CD4-positive, CD25-positive, alpha-beta regulatory T cell (primary cell): ENCODE measurements at regions not wholly inside any gene's neighbourhood (a gene's known extent, or its start where the extent isn't known, plus 50 kb on each side); places are given as distances from the start of the nearest gene placed in this dataset.

Source experiments
- ATAC-seq, 2 donors: fragments of 150-1000 bp; cut with Tn5 transposase; one replicate each; pipeline ENCODE4 v1.10.0; 2021; ENCODE audit warnings: low read depth in 2 of 2, moderate number of reproducible peaks in 2 of 2, moderate library complexity in 1 of 2
- DNase-seq, 3 donors: peaks; one replicate each; pipeline versions ENCODE4 v3.0.0 to v3.0.0-alpha.2; 2012 to 2022; ENCODE audit warnings: mixed read lengths in 1 of 3
- H3K27ac ChIP-seq: one replicate; pipeline ENCODE4 v1.7.0; 2013; ENCODE audit warnings: mild to moderate bottlenecking, low read length; ENCODE audit not compliant: insufficient read depth, poor library complexity, severe bottlenecking
- H3K27me3 ChIP-seq: one replicate; pipeline ENCODE4 v1.7.0; 2013; ENCODE audit warnings: low read length; ENCODE audit not compliant: control insufficient read depth, insufficient read depth
- H3K36me3 ChIP-seq: one replicate; pipeline ENCODE4 v1.7.0; 2013; ENCODE audit warnings: mild to moderate bottlenecking, low read length, moderate library complexity; ENCODE audit not compliant: control insufficient read depth, insufficient read depth
- H3K4me1 ChIP-seq: 2 replicates; pipeline ENCODE4 v1.7.0; 2013; ENCODE audit warnings: mild to moderate bottlenecking, low read length; ENCODE audit not compliant: insufficient read depth, control insufficient read depth, poor library complexity, severe bottlenecking
- H3K4me3 ChIP-seq: one replicate; pipeline ENCODE4 v1.7.0; 2013; ENCODE audit warnings: low read depth, mild to moderate bottlenecking, low read length, moderate library complexity
- H3K9me3 ChIP-seq, 2 experiments: 1 replicate in 1 of 2; 2 replicates in 1 of 2; pipeline ENCODE4 v1.7.0; 2013; ENCODE audit warnings: low read length in 2 of 2, mild to moderate bottlenecking in 1 of 2, moderate library complexity in 1 of 2; ENCODE audit not compliant: control insufficient read depth in 2 of 2
- H3K27ac Mint-ChIP-seq, 3 donors: one replicate each; pipeline ENCODE4 v1.8.0; 2020 to 2022; ENCODE audit warnings: mild to moderate bottlenecking in 3 of 3, mixed read lengths in 3 of 3, moderate library complexity in 2 of 3
- H3K27me3 Mint-ChIP-seq: one replicate; pipeline ENCODE4 v1.8.0; 2022; ENCODE audit warnings: mild to moderate bottlenecking, mixed read lengths
- H3K36me3 Mint-ChIP-seq: one replicate; pipeline ENCODE4 v1.8.0; 2020; ENCODE audit warnings: mixed read lengths
- H3K4me1 Mint-ChIP-seq, 4 donors: one replicate each; pipeline ENCODE4 v1.8.0; 2020 to 2022; ENCODE audit warnings: mixed read lengths in 4 of 4, mild to moderate bottlenecking in 1 of 4
- H3K4me3 Mint-ChIP-seq, 4 donors: one replicate each; pipeline ENCODE4 v1.8.0; 2020 to 2022; ENCODE audit warnings: mild to moderate bottlenecking in 4 of 4, mixed read lengths in 4 of 4, moderate library complexity in 3 of 4
- H3K9me3 Mint-ChIP-seq, 7 donors: one replicate each; pipeline ENCODE4 v1.8.0; 2020 to 2022; ENCODE audit warnings: mixed read lengths in 7 of 7, mild to moderate bottlenecking in 3 of 7, moderate library complexity in 2 of 7

DNA sequence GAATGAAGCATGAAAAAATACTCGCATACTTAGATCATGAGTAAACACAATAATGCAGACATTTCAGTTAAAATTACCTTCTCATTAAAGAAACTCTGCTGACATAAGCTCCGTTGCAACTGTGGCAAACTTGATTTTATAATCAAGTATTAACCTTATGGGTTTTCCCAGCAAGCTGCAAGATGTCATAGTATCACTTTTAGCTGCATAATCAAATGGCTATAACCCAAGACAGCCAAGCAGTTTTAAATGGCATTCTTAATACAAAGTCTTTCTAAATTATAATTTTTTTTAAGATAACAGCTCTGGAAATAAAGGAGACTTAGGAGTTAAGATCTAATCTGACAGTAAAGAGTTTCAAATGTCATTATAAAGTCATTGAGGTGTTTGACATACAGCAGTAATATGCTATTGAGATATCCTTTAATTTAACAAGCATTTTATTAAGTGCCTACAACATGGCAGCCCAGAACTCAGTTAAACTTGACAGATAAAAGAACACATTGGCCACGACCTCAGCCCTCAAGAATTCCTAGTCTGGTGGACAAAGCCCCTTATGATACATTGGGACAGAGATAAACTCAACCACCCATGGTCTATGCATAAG lies 163.1 kb upstream of the FAT3 start:
- no peak overlapping the region for H3K4me3 Mint-ChIP-seq
- Histone ChIP-seq H3K36me3 (no peaks in the 10 kb centered on the region), H3K27ac (no peak overlapping the region), H3K4me3 (no peak overlapping the region), H3K4me1 (no peaks in the 10 kb centered on the region), H3K9me3 (peaks cover 0 to 2% of the 10 kb centered on the region in 2 experiments), H3K27me3 (no peaks in the 10 kb centered on the region)
- H3K9me3 Mint-ChIP-seq: peaks cover 0 to 14% (median 7%) of the 10 kb centered on the region in 7 donors
- ATAC-seq (no peak), DNase-seq (no peak)
- no peaks in the 10 kb centered on the region for H3K4me1 Mint-ChIP-seq
- H3K36me3 Mint-ChIP-seq: no peaks in the 10 kb centered on the region
- H3K27ac Mint-ChIP-seq: no peak overlapping the region
- no peaks in the 10 kb centered on the region for H3K27me3 Mint-ChIP-seq

DNA sequence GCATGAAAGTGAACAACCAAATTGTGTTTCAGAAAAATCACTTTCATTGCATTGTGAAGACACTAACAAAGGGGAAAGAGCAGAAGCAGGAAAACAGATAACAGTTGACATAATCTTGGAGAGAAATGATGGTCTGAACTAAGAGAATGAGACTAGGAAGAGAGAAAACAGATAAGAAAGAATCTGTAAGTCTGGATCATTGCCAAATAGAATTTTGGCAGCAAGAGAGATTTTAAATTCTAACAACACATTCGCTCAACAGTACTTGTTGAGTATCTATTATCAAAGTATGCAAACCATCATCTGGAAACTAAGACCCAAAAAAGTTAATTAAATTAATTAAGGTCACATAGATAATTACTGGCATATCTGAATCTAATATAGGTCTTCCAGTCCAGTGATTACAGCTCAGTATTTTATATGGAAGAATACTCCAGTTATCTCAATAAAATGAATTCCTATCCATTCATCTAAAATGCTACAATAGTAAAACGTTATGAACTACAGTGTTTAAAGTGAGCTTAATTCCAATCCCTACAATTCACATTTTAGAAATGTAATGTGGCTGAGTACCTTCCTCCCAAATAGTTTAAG lies 166.7 kb upstream of the FAT3 start:
- H3K36me3 Mint-ChIP-seq: no peaks in the 10 kb centered on the region
- no peak for DNase-seq
- no peaks in the 10 kb centered on the region for H3K27me3 Mint-ChIP-seq
- no peak overlapping the region for H3K4me3 ChIP-seq
- H3K4me1 ChIP-seq: no peaks in the 10 kb centered on the region
- ATAC-seq: no peak
- no peaks in the 10 kb centered on the region for H3K36me3 ChIP-seq
- H3K4me3 Mint-ChIP-seq: no peak overlapping the region
- H3K9me3 Mint-ChIP-seq: peaks cover 3 to 23% (median 8%) of the 10 kb centered on the region in 7 donors
- peaks cover 0 to 2% of the 10 kb centered on the region in 2 experiments for H3K9me3 ChIP-seq
- H3K27me3 ChIP-seq: no peaks in the 10 kb centered on the region
- H3K27ac Mint-ChIP-seq: no peak overlapping the region
- no peaks in the 10 kb centered on the region for H3K4me1 Mint-ChIP-seq
- H3K27ac ChIP-seq: no peak overlapping the region

DNA sequence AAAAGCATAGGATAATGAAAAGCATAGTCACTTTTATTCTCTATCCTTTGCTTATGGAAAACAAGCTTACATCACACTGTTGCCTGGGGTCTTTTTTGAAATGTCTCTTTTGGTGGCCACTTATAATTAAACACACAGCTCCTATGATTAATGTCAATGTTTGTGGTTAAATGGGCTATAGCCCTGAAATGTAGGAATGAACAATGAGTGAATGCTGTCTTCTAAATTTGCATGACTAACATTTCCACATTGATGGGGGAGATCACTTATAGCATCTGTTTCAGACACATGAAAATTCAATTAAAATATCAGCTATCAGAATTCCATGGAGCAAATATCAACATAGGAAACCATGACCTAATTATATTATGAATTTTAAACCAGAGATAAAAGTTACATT lies 171.4 kb upstream of the FAT3 start:
- Histone ChIP-seq H3K36me3 (no peaks in the 10 kb centered on the region), H3K27ac (no peak overlapping the region), H3K9me3 (peaks cover 2 to 4% of the 10 kb centered on the region in 2 experiments), H3K4me3 (no peak overlapping the region), H3K27me3 (no peaks in the 10 kb centered on the region), H3K4me1 (no peaks in the 10 kb centered on the region)
- peaks cover 1 to 24% (median 8%) of the 10 kb centered on the region in 7 donors for H3K9me3 Mint-ChIP-seq
- H3K4me1 Mint-ChIP-seq: no peaks in the 10 kb centered on the region
- no peak overlapping the region for H3K4me3 Mint-ChIP-seq
- no peaks in the 10 kb centered on the region for H3K27me3 Mint-ChIP-seq
- no peak for DNase-seq
- no peaks in the 10 kb centered on the region for H3K36me3 Mint-ChIP-seq
- H3K27ac Mint-ChIP-seq: no peak overlapping the region
- no peak for ATAC-seq

GRCh38 chr11:92050305-92050704 lies 174.3 kb upstream of the FAT3 start:
- Mint-ChIP-seq H3K27ac (no peak overlapping the region), H3K27me3 (no peaks in the 10 kb centered on the region), H3K36me3 (no peaks in the 10 kb centered on the region), H3K4me3 (no peak overlapping the region), H3K4me1 (no peaks in the 10 kb centered on the region), H3K9me3 (peaks cover 3 to 27% (median 5%) of the 10 kb centered on the region in 7 donors)
- Histone ChIP-seq H3K9me3 (peaks cover 0 to 4% of the 10 kb centered on the region in 2 experiments), H3K4me3 (no peak overlapping the region), H3K4me1 (no peaks in the 10 kb centered on the region), H3K27ac (no peak overlapping the region), H3K27me3 (no peaks in the 10 kb centered on the region), H3K36me3 (no peaks in the 10 kb centered on the region)
- no peak for ATAC-seq
- no peak for DNase-seq

DNA sequence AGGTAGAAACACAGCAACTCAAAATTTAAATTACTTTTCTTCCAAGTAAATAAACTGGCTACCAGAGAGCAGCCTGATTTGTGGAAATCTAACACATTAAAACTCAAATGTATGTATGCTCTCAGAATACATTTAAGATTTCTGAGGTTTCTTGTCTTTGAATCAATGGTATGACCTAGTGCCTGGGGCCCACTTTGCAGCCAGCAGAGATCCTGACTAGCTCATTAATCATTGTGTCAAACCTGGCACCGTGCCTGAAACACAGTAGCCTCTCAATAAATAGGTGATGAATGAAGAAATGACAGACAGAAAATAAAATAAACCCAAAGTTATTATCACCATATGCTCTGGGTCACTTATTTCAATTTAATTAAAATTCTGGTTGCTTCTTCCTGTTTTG lies 176.2 kb upstream of the FAT3 start:
- Mint-ChIP-seq H3K27me3 (no peaks in the 10 kb centered on the region), H3K4me1 (no peaks in the 10 kb centered on the region), H3K9me3 (peaks cover 2 to 35% (median 5%) of the 10 kb centered on the region in 7 donors), H3K36me3 (no peaks in the 10 kb centered on the region), H3K27ac (no peak overlapping the region), H3K4me3 (no peak overlapping the region)
- H3K4me3 ChIP-seq: no peak overlapping the region
- no peaks in the 10 kb centered on the region for H3K27me3 ChIP-seq
- no peak for ATAC-seq
- no peaks in the 10 kb centered on the region for H3K36me3 ChIP-seq
- H3K27ac ChIP-seq: no peak overlapping the region
- no peaks in the 10 kb centered on the region for H3K4me1 ChIP-seq
- no peak for DNase-seq
- H3K9me3 ChIP-seq: peaks cover 0 to 4% of the 10 kb centered on the region in 2 experiments

DNA sequence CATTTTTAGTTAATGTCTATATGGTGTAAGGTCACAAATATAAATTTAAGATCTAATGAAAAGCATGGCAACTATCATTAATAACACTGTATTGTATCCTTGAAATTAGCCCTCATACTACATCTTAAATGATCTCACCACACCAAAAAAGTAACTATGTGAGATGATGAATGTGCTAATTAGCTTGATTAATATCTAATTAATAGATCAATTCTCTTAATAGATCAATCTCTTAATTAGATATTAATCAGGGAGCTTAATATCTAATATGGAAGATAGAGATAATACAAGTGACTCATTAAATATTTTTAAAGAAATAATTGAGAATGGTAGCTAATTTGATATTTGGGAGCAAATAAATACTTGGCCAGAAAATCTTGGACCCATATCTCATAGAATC lies 178.5 kb upstream of the FAT3 start:
- H3K4me3 ChIP-seq: no peak overlapping the region
- no peaks in the 10 kb centered on the region for H3K27me3 ChIP-seq
- Mint-ChIP-seq H3K27me3 (no peaks in the 10 kb centered on the region), H3K27ac (no peak overlapping the region), H3K9me3 (peaks cover 4 to 35% (median 7%) of the 10 kb centered on the region in 7 donors), H3K36me3 (no peaks in the 10 kb centered on the region), H3K4me1 (no peaks in the 10 kb centered on the region), H3K4me3 (no peak overlapping the region)
- no peaks in the 10 kb centered on the region for H3K36me3 ChIP-seq
- H3K4me1 ChIP-seq: no peaks in the 10 kb centered on the region
- no peak for ATAC-seq
- H3K9me3 ChIP-seq: peaks cover 0 to 4% of the 10 kb centered on the region in 2 experiments
- no peak overlapping the region for H3K27ac ChIP-seq
- DNase-seq: no peak

- Mint-ChIP-seq H3K36me3 (no peaks in the 10 kb centered on the region), H3K27me3 (no peaks in the 10 kb centered on the region), H3K27ac (no peak overlapping the region), H3K4me3 (no peak overlapping the region), H3K9me3 (peaks cover 4 to 35% (median 7%) of the 10 kb centered on the region in 7 donors), H3K4me1 (no peaks in the 10 kb centered on the region)
- Histone ChIP-seq H3K27ac (no peak overlapping the region), H3K4me1 (no peaks in the 10 kb centered on the region), H3K9me3 (peaks cover 0 to 3% of the 10 kb centered on the region in 2 experiments), H3K4me3 (no peak overlapping the region), H3K36me3 (no peaks in the 10 kb centered on the region), H3K27me3 (no peaks in the 10 kb centered on the region)
- ATAC-seq (no peak), DNase-seq (no peak)
Observed at GRCh38 chr11:92045301-92045700, 179.3 kb upstream of the FAT3 start.

GRCh38 chr11:92035488-92035887 lies 189.1 kb upstream of the FAT3 start:
- Histone ChIP-seq H3K36me3 (no peaks in the 10 kb centered on the region), H3K4me3 (no peak overlapping the region), H3K27ac (no peak overlapping the region), H3K4me1 (no peaks in the 10 kb centered on the region), H3K27me3 (no peaks in the 10 kb centered on the region), H3K9me3 (peaks cover 0 to 2% of the 10 kb centered on the region in 2 experiments)
- H3K4me1 Mint-ChIP-seq: no peaks in the 10 kb centered on the region
- no peaks in the 10 kb centered on the region for H3K27me3 Mint-ChIP-seq
- DNase-seq (no peak), ATAC-seq (no peak)
- peaks cover 0 to 11% (median 3%) of the 10 kb centered on the region in 7 donors for H3K9me3 Mint-ChIP-seq
- no peak overlapping the region for H3K4me3 Mint-ChIP-seq
- H3K36me3 Mint-ChIP-seq: no peaks in the 10 kb centered on the region
- no peak overlapping the region for H3K27ac Mint-ChIP-seq
